ENCODE measurements at regions not wholly inside any gene's neighbourhood (a gene's known extent, or its start where the extent isn't known, plus 50 kb on each side); places are given as distances from the start of the nearest gene placed in this dataset.

DNA sequence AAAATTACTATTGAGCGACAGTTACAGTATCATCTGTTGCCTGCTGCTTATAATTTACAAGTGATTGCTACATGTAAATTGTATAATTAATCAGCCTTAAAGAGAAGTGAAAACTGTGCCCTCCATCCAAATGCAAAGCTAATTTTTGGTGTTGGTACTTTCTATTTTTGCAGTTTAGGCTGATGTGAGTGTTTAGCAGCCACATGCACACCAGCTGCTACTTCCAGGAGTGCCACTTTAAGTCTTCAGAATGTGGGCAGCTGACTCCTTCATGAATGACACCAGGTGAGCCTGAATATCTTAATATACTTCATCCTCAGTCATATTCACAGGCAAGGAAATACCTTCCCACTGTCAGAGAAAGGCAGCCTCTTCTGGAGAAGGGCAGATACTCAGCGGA lies 149.8 kb upstream of the RASGEF1B start:
- no peaks in the 10 kb centered on the region for H3K36me3 Mint-ChIP-seq (ENCODE audit: low read depth)
- POLR2A ChIA-PET = interaction anchor here (0.6 to 1.8 kb wide), 4 partner anchors 103 to 155 kb away, joined by 3 to 7 read pairs (median 4); partner anchors contain the start of gene RASGEF1B
- H3K4me1 Mint-ChIP-seq = peaks cover 37% of the 10 kb centered on the region
- H3K27me3 Mint-ChIP-seq = no peaks in the 10 kb centered on the region
- H3K4me3 Mint-ChIP-seq = no peak overlapping the region
- TF ChIP-seq, protein P1, sequence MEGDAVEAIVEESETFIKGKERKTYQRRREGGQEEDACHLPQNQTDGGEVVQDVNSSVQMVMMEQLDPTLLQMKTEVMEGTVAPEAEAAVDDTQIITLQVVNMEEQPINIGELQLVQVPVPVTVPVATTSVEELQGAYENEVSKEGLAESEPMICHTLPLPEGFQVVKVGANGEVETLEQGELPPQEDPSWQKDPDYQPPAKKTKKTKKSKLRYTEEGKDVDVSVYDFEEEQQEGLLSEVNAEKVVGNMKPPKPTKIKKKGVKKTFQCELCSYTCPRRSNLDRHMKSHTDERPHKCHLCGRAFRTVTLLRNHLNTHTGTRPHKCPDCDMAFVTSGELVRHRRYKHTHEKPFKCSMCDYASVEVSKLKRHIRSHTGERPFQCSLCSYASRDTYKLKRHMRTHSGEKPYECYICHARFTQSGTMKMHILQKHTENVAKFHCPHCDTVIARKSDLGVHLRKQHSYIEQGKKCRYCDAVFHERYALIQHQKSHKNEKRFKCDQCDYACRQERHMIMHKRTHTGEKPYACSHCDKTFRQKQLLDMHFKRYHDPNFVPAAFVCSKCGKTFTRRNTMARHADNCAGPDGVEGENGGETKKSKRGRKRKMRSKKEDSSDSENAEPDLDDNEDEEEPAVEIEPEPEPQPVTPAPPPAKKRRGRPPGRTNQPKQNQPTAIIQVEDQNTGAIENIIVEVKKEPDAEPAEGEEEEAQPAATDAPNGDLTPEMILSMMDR (IDR thresholded peaks at IDR 0.05) = no peak
- CTCF ChIA-PET = interaction anchor here (1.1 kb wide), 1 partner anchor 154 kb away, joined by 4 read pairs; no protein-coding TSS in a partner anchor
- ATAC-seq (ENCODE audit: low read depth) (peak; percentile 63), DNase-seq (no peak)
- intact Hi-C loops (cut with micrococcal nuclease) = no loop called here
- H3K9me3 Mint-ChIP-seq = no peaks in the 10 kb centered on the region
- H3K27ac Mint-ChIP-seq = no peak overlapping the region

DNA sequence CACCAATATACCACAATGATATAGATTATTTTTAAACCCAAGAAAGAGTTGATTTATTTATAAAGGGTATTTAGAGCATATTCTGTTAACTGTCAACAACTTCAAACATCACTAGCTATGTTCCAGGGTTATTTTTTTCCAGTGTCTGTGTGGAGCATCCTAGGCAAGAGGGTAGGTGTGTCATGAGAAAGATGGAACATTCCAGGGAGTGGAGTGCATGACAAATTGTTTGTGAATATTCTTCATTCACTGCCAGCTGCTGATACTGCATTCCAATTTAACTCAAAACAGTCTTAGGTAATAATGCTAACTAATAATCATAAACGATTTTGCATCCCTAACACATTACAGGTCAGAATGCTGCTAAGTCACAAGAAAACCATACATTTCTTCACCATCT lies 148.7 kb upstream of the RASGEF1B start:
- intact Hi-C loops (cut with micrococcal nuclease) = no loop called here
- TF ChIP-seq, protein P1 (IDR thresholded peaks at IDR 0.05) = no peak
- ChIA-PET CTCF (interaction anchor here (0.7 kb wide), 1 partner anchor 78 kb away, joined by 3 read pairs; no protein-coding TSS in a partner anchor), POLR2A (interaction anchor here (1.8 kb wide), 1 partner anchor 148 kb away, joined by 7 read pairs; the partner anchor contains the start of gene RASGEF1B)
- Mint-ChIP-seq H3K9me3 (no peaks in the 10 kb centered on the region), H3K4me1 (peaks cover 30% of the 10 kb centered on the region), H3K4me3 (no peak overlapping the region), H3K27me3 (no peaks in the 10 kb centered on the region), H3K27ac (no peak overlapping the region), H3K36me3 (ENCODE audit: low read depth) (no peaks in the 10 kb centered on the region)
- ATAC-seq (ENCODE audit: low read depth) = no peak
- no peak for DNase-seq

DNA sequence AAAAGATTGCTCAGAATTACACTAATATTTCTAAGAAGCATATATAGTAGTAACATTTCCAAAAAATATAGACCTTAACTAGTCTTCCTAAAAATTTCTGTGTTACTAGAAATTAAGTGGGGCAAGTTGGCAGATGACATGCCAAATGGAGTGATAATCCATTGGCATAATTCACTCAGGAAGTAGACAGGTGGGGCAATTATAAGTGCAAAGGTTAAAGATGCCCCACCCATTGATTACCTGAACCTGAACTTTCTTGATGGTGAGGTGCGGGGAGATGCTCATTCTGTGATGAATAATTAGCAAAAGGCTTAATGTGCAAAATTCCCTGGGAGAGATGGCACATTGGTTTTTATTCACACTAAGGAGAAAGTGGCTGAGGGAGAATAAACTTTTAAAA lies 145.8 kb upstream of the RASGEF1B start:
- no peaks in the 10 kb centered on the region for H3K36me3 Mint-ChIP-seq (ENCODE audit: low read depth)
- no peak overlapping the region for H3K4me3 Mint-ChIP-seq
- POLR2A ChIA-PET = interaction anchor here (0.6 to 1.5 kb wide), 4 partner anchors 8 to 105 kb away, joined by 3 to 11 read pairs (median 4); no protein-coding TSS in a partner anchor
- no peak for DNase-seq
- CTCF ChIA-PET = no interaction called here
- H3K4me1 Mint-ChIP-seq = peaks cover 16% of the 10 kb centered on the region
- ATAC-seq (ENCODE audit: low read depth) = no peak
- no peak overlapping the region for H3K27ac Mint-ChIP-seq
- H3K27me3 Mint-ChIP-seq = no peaks in the 10 kb centered on the region
- intact Hi-C loops (cut with micrococcal nuclease) = no loop called here
- TF ChIP-seq, protein P1 (IDR thresholded peaks at IDR 0.05) = no peak
- H3K9me3 Mint-ChIP-seq = no peaks in the 10 kb centered on the region

DNA sequence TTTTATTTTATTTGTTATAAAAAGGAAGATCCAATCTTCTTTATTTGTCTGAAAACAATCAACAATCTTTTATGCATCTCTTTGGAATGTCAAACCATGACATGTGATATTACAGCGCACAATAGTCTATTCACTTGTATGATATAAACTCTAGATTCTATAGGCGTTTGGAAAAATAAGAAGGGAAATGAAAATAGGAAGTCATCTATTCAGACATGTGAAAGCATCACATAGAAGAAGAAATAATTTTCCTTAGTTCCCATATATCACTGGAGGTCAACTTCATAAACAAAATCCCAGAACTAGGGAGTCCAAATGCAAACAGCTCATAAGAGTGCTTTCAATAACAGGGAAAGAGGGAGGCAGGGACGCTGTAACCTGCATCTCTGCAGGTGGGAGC lies 139.5 kb upstream of the RASGEF1B start:
- ChIA-PET CTCF (no interaction called here), POLR2A (no interaction called here)
- Mint-ChIP-seq H3K4me3 (no peak overlapping the region), H3K4me1 (peaks cover 38% of the 10 kb centered on the region), H3K27ac (no peak overlapping the region), H3K36me3 (ENCODE audit: low read depth) (no peaks in the 10 kb centered on the region), H3K9me3 (no peaks in the 10 kb centered on the region), H3K27me3 (no peaks in the 10 kb centered on the region)
- intact Hi-C loops (cut with micrococcal nuclease) = no loop called here
- DNase-seq (no peak), ATAC-seq (ENCODE audit: low read depth) (no peak)
- TF ChIP-seq, protein P1 (IDR thresholded peaks at IDR 0.05) = no peak

DNA sequence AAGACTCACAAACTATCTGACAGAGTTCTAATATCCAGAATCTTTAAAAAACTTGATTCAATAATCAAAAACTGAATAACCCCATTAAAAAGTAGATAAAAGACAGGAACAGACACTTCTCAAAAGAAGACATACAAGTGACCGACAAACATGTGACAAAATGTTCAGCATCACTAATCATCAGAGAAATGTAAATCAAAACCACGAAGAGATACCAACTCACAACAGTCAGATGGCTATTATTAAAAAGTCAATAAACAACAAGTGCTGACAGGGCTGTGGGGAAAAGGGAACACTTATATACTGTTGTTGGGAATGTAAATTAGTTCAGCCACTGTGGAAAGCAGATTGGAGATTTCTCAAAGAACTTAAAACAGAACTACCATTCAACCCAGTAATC lies 138.1 kb upstream of the RASGEF1B start:
- H3K4me3 Mint-ChIP-seq = peak overlapping the region; percentile 42
- DNase-seq (no peak), ATAC-seq (ENCODE audit: low read depth) (peak; percentile 8)
- ChIA-PET POLR2A (interaction anchor here (1.5 kb wide), 1 partner anchor 138 kb away, joined by 5 read pairs; the partner anchor contains the start of gene RASGEF1B), CTCF (no interaction called here)
- H3K27ac Mint-ChIP-seq = peak overlapping the region; percentile 84
- TF ChIP-seq, protein P1 (IDR thresholded peaks at IDR 0.05) = no peak
- no peaks in the 10 kb centered on the region for H3K36me3 Mint-ChIP-seq (ENCODE audit: low read depth)
- intact Hi-C loops (cut with micrococcal nuclease) = loop anchor here (5.0 kb wide), 3 partner anchors 103 to 662 kb away; no protein-coding TSS in a partner anchor
- no peaks in the 10 kb centered on the region for H3K27me3 Mint-ChIP-seq
- H3K4me1 Mint-ChIP-seq = peaks cover 52% of the 10 kb centered on the region
- no peaks in the 10 kb centered on the region for H3K9me3 Mint-ChIP-seq
